Renal pelvis (tissue), 1 donor: ENCODE measurements at regions not wholly inside any gene's neighbourhood (a gene's known extent, or its start where the extent isn't known, plus 50 kb on each side); places are given as distances from the start of the nearest gene placed in this dataset.
"Not testable (repeated sequence)": the region's sequence is repeated elsewhere in the genome, so short reads cannot be mapped to it uniquely, and the experiment has no call there.

Experiments
- DNase-seq: peaks from one replicate; pipeline ENCODE4 v3.0.0-alpha.2; 2013

DNA sequence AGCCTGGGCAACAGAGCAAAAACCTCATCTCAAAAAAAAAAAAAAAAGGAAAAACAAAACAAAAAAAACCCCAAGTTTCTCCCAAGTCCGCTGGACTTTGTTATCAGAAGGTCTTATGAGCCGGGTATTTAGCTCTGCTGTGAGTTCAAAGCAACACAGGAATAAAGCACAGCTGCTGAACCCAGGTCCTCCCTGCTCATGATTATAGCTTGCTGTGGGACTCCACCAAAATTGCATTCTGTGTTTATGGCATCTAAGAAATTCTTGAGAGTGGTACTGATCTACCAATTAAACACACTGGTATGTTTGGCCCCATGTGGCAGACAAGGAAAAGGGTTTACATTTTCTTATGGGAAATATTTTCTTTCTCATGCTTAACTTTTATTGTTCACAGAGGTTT, 93.6 kb upstream of the NEDD9 start:
- DNase-seq: no peak

- DNase-seq: no peak
Measured at GRCh38 chr6:11324453-11325015, 92.1 kb upstream of the NEDD9 start.

DNA sequence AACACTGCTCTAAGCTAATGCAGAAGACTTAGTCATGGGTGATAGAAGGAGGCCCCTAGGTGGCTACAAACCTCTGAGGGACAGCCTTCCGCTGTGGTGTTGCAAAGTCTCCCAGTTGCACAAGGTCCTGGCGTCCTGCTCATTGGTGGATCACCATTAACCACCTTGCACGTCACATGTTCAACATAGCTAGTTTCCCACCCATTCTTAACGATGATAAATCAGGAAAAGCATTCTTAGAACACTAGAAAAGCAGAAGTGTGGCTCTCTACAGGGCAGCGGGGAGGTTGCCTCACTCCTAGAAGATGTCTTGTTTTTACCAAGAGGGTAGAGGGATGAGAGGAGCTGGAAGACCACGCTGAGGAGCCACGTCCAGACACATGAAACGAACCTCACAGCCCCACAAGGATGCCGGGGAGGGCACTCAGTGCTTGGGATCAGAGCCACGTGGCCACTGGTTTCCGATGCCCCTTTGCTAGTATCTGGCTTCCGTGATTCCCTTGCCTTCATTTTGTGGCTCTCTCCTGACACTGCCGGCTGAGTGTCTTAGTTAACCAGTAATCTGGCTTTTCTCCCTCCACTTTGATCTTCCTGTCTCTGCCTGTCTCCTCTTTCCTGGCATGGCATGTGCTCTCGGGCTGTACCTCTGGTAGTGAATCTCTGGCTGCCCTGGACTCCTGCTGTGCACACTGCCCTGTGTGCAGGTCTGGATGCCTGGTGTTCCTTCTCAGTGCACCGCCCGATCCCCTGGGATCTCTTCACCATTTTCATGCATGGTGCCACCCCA, 91.4 kb upstream of the NEDD9 start:
- no peak for DNase-seq

DNA sequence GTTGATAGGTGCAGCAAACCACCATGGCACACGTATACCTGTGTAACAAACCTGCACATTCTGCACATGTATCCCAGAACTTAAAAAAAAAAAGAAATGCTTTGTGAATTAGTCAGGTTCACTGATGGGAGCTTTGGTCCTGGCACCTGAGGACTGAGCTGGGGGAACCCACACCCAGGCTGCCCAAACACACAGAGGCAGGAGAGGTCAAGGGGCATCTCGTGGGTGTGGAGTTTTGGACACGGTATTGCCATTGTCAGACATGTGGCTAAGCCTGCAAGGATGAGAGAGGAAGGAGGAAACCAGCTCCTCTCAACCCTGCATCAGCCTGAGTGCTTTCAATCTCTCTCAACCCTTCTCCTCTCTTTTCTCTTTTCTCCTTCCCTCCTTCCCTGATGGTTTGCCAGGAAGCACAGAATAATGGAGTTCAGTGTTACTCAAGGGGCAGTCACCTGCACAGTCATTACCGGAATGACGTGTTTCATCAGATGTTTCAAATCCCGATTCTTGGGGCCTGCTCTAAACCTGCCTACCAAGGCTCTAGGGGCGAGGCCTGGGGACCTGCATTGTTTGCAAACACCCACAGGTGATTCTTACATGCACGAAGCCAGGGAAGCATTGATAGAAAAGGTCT, 89.9 kb upstream of the NEDD9 start:
- DNase-seq: no peak

GRCh38 chr6:11320914-11321597, 88.6 kb upstream of the NEDD9 start:
- DNase-seq: no peak

GRCh38 chr6:11318835-11319813, 86.7 kb upstream of the NEDD9 start:
- no peak for DNase-seq

DNA sequence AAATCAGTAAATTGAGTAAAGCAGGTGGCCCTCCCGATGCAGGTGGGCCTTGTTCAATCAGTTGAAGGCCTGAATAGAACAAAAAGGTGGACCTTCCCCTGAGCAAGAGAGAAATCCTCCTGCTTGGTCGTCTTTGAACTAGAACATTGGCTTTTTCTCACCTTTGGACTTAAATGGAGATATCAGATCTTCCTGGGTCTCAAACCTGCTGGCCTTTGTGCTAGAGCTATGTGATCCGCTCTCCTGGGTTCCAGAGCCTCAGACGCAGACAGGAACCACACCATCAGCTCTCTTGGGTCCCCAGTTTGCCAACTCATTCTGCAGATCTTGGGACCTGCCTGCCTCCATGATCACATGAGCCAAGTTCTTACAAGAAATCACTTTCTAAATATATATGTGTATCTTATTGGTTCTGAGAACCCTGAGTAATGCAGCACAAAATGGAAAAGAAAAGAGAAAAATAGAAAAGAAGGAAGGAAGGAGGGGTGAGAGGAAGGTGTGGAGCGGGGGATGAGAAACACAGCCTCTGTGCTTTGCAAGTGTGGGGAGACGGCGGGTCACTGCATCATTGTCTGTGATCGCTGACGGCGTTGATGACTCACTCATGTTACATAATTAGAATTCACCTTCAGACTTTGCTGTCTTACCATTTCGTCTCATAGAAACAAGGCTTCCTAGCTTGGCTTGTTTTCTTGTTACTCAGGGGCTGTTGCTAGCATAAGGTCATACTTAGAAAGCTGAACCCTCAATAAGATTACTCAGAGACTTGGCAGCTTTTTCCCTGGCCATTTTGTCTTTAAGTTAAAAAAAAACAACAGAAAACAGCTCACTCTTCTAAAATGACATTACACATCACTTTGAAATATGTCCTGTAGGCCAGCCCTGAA, 85.7 kb upstream of the NEDD9 start:
- DNase-seq: peak; percentile 65

GRCh38 chr6:11315743-11316437, 83.4 kb upstream of the NEDD9 start:
- DNase-seq: no peak

- no peak for DNase-seq
Measured at GRCh38 chr6:11313207-11313606, 80.7 kb upstream of the NEDD9 start.

- no peak for DNase-seq
Measured at GRCh38 chr6:11311970-11312369, 79.5 kb upstream of the NEDD9 start.

DNA sequence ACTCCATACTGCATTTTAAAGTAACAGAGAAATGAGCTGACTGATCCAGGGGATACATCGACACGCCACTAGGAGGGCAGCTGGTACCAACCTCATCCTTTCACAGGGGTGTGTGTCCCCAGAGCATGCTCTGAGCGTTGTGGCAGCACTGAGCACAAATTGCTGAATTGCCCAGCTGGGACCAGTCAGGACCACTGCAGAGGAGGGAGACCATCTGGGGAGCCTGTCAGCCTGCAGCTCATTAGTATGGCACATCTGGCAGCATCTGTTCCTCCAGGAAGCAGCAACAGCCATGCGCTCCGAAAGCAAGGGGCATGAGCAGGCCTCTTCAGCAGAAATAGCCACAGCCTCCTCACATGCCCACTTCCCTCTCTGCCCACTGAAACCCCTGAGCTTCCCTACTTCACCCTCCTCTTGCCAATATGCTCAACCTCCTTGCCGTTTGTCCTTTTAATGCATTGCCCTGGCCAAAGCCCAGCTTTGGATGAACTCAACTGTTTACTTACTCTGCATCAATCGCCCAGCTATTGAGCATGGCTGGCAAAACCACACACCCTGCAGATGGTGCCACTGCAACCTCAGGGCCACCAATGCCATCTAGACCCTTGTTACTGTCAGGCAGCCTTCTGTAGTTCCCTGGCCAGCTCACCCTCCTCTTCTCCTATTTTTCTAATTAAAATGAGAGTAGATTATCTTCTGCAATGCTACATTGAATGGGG, 77.6 kb upstream of the NEDD9 start:
- DNase-seq: peak; percentile 49

GRCh38 chr6:11307226-11307625, 74.8 kb upstream of the NEDD9 start:
- DNase-seq: no peak

DNA sequence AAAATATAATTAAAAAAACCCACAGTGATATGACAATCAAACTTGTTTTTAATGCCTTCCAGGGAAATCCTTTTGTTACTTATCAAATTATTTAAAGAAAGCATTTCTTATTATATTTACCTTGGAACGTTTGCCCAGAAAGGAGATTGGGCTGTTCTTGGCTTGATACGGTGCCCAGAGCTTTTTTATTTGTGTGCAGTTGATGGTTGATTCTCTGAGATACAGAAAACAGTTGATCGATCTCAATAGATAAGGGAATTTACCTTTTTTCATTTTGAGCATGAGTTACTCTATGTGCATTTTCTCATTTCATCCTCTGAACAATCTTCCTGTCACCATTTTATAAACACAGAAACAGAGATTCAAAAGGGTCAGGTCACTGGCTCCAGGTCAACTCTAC, 72.5 kb upstream of the NEDD9 start:
- no peak for DNase-seq

GRCh38 chr6:11299876-11300428, 67.5 kb upstream of the NEDD9 start:
- DNase-seq: not testable (repeated sequence)

- DNase-seq: not testable (repeated sequence)
Measured at GRCh38 chr6:11299421-11299784, 66.9 kb upstream of the NEDD9 start.

- DNase-seq: peak; percentile 27
Measured at GRCh38 chr6:11298651-11299420, 66.4 kb upstream of the NEDD9 start.

DNA sequence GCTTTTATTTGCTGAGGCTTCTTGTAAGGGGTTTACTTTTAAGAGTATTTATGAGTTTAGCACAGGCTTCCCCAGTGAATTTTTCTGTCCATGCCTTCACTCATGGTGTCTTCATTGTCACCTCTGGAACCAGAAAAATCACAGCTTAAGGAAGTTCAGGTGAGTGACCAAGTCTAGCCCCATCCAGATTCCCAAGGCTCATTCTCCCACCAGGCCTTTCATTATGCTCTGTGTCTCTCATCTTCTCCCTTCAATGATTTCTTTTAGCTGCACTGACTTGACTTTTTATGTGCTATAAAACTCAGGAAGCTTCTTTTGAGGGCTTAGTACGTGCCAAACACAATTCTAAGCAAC, 64.9 kb upstream of the NEDD9 start:
- no peak for DNase-seq
